Fibroblast of mammary gland (primary cell): ENCODE measurements at regions not wholly inside any gene's neighbourhood (a gene's known extent, or its start where the extent isn't known, plus 50 kb on each side); places are given as distances from the start of the nearest gene placed in this dataset.

ENCODE experiments used
- DNase-seq: peaks from one replicate; pipeline ENCODE4 v3.0.0-alpha.2; 2010; ENCODE audit warnings: low read depth
- H3K4me3 ChIP-seq: 2 replicates; pipeline ENCODE4 v1.5.1; 2011; ENCODE audit warnings: low read depth, mild to moderate bottlenecking, low read length, moderate library complexity; ENCODE audit not compliant: control insufficient read depth
- TF ChIP-seq, protein P1 (sequence below): conservative IDR thresholded peaks from 2 replicates; pipeline ENCODE4 v1.5.1; 2011; ENCODE audit warnings: low read depth, low read length, inconsistent platforms; ENCODE audit not compliant: control insufficient read depth, insufficient read depth

- TF ChIP-seq, protein P1, sequence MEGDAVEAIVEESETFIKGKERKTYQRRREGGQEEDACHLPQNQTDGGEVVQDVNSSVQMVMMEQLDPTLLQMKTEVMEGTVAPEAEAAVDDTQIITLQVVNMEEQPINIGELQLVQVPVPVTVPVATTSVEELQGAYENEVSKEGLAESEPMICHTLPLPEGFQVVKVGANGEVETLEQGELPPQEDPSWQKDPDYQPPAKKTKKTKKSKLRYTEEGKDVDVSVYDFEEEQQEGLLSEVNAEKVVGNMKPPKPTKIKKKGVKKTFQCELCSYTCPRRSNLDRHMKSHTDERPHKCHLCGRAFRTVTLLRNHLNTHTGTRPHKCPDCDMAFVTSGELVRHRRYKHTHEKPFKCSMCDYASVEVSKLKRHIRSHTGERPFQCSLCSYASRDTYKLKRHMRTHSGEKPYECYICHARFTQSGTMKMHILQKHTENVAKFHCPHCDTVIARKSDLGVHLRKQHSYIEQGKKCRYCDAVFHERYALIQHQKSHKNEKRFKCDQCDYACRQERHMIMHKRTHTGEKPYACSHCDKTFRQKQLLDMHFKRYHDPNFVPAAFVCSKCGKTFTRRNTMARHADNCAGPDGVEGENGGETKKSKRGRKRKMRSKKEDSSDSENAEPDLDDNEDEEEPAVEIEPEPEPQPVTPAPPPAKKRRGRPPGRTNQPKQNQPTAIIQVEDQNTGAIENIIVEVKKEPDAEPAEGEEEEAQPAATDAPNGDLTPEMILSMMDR: no peak
- peak; percentile 100 for DNase-seq
- no peak overlapping the region for H3K4me3 ChIP-seq
Measured at GRCh38 chr7:28354601-28355402, 57.5 kb upstream of the CREB5 start.

GRCh38 chr7:28355635-28356319 is 56.5 kb upstream of the CREB5 start:
- no peak overlapping the region for H3K4me3 ChIP-seq
- peak; percentile 25 for DNase-seq
- TF ChIP-seq, protein P1: no peak

- no peak for DNase-seq
- TF ChIP-seq, protein P1: no peak
- no peak overlapping the region for H3K4me3 ChIP-seq
Measured at GRCh38 chr7:28356619-28357018, 55.7 kb upstream of the CREB5 start.

DNA sequence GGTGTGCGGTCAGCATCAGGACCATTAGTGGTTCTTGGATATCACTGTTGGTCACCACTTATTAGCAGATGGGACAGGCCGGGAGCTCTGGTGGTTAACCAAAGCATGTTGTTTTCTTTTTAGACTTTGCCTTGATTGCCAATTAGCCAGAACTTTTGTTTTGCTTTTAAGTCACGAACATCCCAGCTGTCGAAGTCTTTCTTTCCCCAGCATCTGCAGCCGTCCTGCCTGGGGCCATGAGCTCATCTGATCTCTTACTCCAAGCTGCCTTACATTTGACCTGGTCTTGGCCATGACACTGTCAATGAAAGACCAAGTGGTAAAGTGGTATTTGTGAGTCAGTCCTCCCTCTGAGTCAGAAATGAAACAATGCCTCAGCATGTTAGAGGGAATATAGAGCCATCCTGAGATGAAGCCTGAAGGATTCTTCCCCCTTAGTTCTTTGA is 53.9 kb upstream of the CREB5 start:
- TF ChIP-seq, protein P1: no peak
- peak; percentile 99 for DNase-seq
- no peak overlapping the region for H3K4me3 ChIP-seq

- DNase-seq: no peak
- no peak overlapping the region for H3K4me3 ChIP-seq
- TF ChIP-seq, protein P1: no peak
Measured at GRCh38 chr7:28360739-28361138, 51.6 kb upstream of the CREB5 start.

GRCh38 chr7:28361551-28361950 is 50.8 kb upstream of the CREB5 start:
- TF ChIP-seq, protein P1: no peak
- DNase-seq: no peak
- no peak overlapping the region for H3K4me3 ChIP-seq
